ENCODE measurements at regions not wholly inside any gene's neighbourhood (a gene's known extent, or its start where the extent isn't known, plus 50 kb on each side); places are given as distances from the start of the nearest gene placed in this dataset.

DNA sequence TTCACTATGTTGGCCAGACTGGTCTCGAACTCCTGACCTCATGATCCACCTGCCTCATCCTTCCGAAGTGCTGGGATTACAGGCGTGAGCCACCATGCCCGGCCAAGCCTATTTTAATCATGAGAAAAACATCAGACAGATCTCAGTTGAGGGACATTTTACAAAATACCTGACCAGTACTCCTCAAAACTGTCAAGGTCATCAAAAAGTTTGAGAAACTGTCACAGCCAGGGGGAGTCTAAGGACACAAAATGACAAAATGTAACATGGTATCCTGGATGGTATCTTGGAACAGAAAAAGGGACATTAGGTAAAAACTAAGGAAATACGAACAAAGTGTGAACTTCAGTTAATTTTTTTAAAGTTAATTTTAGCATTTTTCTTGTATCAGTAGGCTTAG is 219.8 kb upstream of the PPP1R3A start:
- no peak overlapping the region for H3K4me3 Mint-ChIP-seq
- H3K36me3 Mint-ChIP-seq: no peaks in the 10 kb centered on the region
- Histone ChIP-seq H3K4me3 (no peak overlapping the region), H3K27me3 (no peaks in the 10 kb centered on the region), H3K9ac (no peak overlapping the region), H3K9me3 (ENCODE audit: low read depth) (no peaks in the 10 kb centered on the region), H3K27ac (no peak overlapping the region), H3K79me2 (ENCODE audit: low read depth) (no peaks in the 10 kb centered on the region), H3K4me1 (no peaks in the 10 kb centered on the region), H3F3A (ENCODE audit: low read depth) (no peaks in the 10 kb centered on the region), H4K20me1 (ENCODE audit: low read depth) (no peaks in the 10 kb centered on the region), H3K4me2 (no peak overlapping the region), H3K36me3 (no peaks in the 10 kb centered on the region), H2AFZ (replicated peaks) (no peak overlapping the region)
- no peaks in the 10 kb centered on the region for H3K27me3 Mint-ChIP-seq (ENCODE audit: insufficient read depth, low read depth)
- DNase-seq (ENCODE audit: low spot score): no peak
- no peak overlapping the region for H3K27ac Mint-ChIP-seq
- H3K9me3 Mint-ChIP-seq: no peaks in the 10 kb centered on the region
- TF ChIP-seq EZH2phosphoT487 (IDR thresholded peaks at IDR 0.05) (no peak), EZH2 (IDR thresholded peaks at IDR 0.05) (no peak)
- TF ChIP-seq, protein P1, sequence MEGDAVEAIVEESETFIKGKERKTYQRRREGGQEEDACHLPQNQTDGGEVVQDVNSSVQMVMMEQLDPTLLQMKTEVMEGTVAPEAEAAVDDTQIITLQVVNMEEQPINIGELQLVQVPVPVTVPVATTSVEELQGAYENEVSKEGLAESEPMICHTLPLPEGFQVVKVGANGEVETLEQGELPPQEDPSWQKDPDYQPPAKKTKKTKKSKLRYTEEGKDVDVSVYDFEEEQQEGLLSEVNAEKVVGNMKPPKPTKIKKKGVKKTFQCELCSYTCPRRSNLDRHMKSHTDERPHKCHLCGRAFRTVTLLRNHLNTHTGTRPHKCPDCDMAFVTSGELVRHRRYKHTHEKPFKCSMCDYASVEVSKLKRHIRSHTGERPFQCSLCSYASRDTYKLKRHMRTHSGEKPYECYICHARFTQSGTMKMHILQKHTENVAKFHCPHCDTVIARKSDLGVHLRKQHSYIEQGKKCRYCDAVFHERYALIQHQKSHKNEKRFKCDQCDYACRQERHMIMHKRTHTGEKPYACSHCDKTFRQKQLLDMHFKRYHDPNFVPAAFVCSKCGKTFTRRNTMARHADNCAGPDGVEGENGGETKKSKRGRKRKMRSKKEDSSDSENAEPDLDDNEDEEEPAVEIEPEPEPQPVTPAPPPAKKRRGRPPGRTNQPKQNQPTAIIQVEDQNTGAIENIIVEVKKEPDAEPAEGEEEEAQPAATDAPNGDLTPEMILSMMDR (IDR thresholded peaks at IDR 0.05): no peak
- H3K4me1 Mint-ChIP-seq: no peaks in the 10 kb centered on the region

DNA sequence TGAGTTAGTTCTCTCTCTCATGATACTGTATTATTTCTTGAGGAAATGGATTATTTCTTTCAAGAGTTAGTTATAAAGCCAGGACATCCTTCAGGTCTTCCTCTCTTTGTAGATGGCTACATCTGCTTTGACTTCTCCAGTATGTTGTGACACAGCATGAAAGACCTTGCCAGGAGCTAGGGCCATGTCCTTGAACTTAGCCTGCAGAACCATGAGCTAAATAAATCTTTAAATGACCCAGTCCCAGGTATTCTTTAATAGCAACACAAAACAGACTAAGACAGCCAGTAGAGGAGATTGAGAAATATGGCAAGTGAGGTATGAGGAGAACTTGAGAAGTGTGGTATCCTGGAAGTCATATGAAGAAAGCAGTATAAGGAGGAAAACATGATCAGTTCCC is 214.9 kb upstream of the PPP1R3A start:
- Histone ChIP-seq H3K27me3 (no peaks in the 10 kb centered on the region), H3F3A (ENCODE audit: low read depth) (no peaks in the 10 kb centered on the region), H3K9ac (no peak overlapping the region), H4K20me1 (ENCODE audit: low read depth) (no peaks in the 10 kb centered on the region), H3K9me3 (ENCODE audit: low read depth) (no peaks in the 10 kb centered on the region), H2AFZ (replicated peaks) (no peak overlapping the region), H3K4me1 (no peaks in the 10 kb centered on the region), H3K4me2 (no peak overlapping the region), H3K27ac (no peak overlapping the region), H3K4me3 (no peak overlapping the region), H3K79me2 (ENCODE audit: low read depth) (no peaks in the 10 kb centered on the region), H3K36me3 (no peaks in the 10 kb centered on the region)
- no peaks in the 10 kb centered on the region for H3K36me3 Mint-ChIP-seq
- TF ChIP-seq EZH2phosphoT487 (IDR thresholded peaks at IDR 0.05): no peak
- TF ChIP-seq, protein P1 (IDR thresholded peaks at IDR 0.05): no peak
- TF ChIP-seq EZH2 (IDR thresholded peaks at IDR 0.05): no peak
- H3K9me3 Mint-ChIP-seq: no peaks in the 10 kb centered on the region
- no peak overlapping the region for H3K4me3 Mint-ChIP-seq
- H3K27ac Mint-ChIP-seq: no peak overlapping the region
- no peak for DNase-seq (ENCODE audit: low spot score)
- H3K4me1 Mint-ChIP-seq: peaks cover 10% of the 10 kb centered on the region
- no peaks in the 10 kb centered on the region for H3K27me3 Mint-ChIP-seq (ENCODE audit: insufficient read depth, low read depth)

DNA sequence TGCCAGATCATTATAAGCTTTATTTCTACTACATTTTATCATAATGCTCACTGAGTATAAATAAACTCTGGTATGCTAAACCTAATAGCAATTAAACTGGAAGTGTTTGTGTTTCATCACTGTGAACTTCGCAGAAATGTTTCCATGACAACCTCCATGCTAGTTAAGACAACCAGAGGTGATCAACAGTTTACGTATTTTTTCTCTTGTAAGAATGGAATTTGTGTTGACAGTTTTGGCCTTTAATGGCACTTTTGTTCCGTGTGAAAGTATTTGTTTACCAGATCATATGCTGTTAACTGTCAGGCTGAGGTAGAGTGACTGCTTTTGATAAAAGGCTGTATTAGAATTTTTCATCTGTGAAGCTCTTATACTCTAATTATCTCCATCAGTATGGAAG is 212.1 kb upstream of the PPP1R3A start:
- DNase-seq (ENCODE audit: low spot score): no peak
- H3K4me1 Mint-ChIP-seq: peaks cover 10% of the 10 kb centered on the region
- no peak overlapping the region for H3K27ac ChIP-seq
- H3K9ac ChIP-seq: no peak overlapping the region
- no peaks in the 10 kb centered on the region for H3K27me3 ChIP-seq
- no peaks in the 10 kb centered on the region for H3F3A ChIP-seq (ENCODE audit: low read depth)
- no peaks in the 10 kb centered on the region for H3K4me1 ChIP-seq
- no peaks in the 10 kb centered on the region for H4K20me1 ChIP-seq (ENCODE audit: low read depth)
- no peaks in the 10 kb centered on the region for H3K9me3 Mint-ChIP-seq
- H3K27ac Mint-ChIP-seq: no peak overlapping the region
- H3K9me3 ChIP-seq (ENCODE audit: low read depth): no peaks in the 10 kb centered on the region
- no peak overlapping the region for H3K4me3 ChIP-seq
- no peak overlapping the region for H3K4me2 ChIP-seq
- no peaks in the 10 kb centered on the region for H3K36me3 ChIP-seq
- H3K27me3 Mint-ChIP-seq (ENCODE audit: insufficient read depth, low read depth): no peaks in the 10 kb centered on the region
- no peak overlapping the region for H3K4me3 Mint-ChIP-seq
- H2AFZ ChIP-seq (replicated peaks): no peak overlapping the region
- no peaks in the 10 kb centered on the region for H3K79me2 ChIP-seq (ENCODE audit: low read depth)
- no peaks in the 10 kb centered on the region for H3K36me3 Mint-ChIP-seq
- TF ChIP-seq, protein P1 (IDR thresholded peaks at IDR 0.05): no peak
- TF ChIP-seq EZH2phosphoT487 (IDR thresholded peaks at IDR 0.05): no peak
- no peak for TF ChIP-seq EZH2 (IDR thresholded peaks at IDR 0.05)

DNA sequence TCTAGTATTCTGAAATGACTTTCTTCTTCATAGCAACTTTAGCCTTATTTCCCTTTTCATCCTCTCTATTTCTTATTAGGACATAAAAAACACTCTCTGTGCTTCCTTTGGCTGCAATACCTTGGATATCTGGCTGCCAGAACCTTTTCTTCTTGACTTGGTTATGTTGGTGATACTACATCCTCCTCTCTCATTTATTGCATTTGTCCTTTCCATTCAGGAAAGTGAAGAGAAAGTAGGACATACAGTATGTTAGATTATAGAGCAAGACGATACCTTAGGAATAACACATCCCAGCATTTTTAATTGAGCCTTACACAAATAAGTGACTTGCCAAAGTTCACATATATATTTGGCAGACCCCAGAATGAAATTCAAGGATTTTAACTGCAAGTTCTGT is 210.1 kb upstream of the PPP1R3A start:
- no peak overlapping the region for H2AFZ ChIP-seq (replicated peaks)
- H3K36me3 ChIP-seq: no peaks in the 10 kb centered on the region
- no peaks in the 10 kb centered on the region for H3K9me3 Mint-ChIP-seq
- H3K27me3 ChIP-seq: no peaks in the 10 kb centered on the region
- H3K79me2 ChIP-seq (ENCODE audit: low read depth): no peaks in the 10 kb centered on the region
- no peak overlapping the region for H3K4me2 ChIP-seq
- DNase-seq (ENCODE audit: low spot score): no peak
- no peaks in the 10 kb centered on the region for H4K20me1 ChIP-seq (ENCODE audit: low read depth)
- no peak overlapping the region for H3K9ac ChIP-seq
- H3K4me1 Mint-ChIP-seq: peaks cover 10% of the 10 kb centered on the region
- H3K9me3 ChIP-seq (ENCODE audit: low read depth): no peaks in the 10 kb centered on the region
- no peaks in the 10 kb centered on the region for H3K36me3 Mint-ChIP-seq
- no peak for TF ChIP-seq EZH2phosphoT487 (IDR thresholded peaks at IDR 0.05)
- TF ChIP-seq, protein P1 (IDR thresholded peaks at IDR 0.05): no peak
- no peak for TF ChIP-seq EZH2 (IDR thresholded peaks at IDR 0.05)
- no peak overlapping the region for H3K4me3 ChIP-seq
- H3K27ac ChIP-seq: no peak overlapping the region
- no peaks in the 10 kb centered on the region for H3K4me1 ChIP-seq
- no peak overlapping the region for H3K27ac Mint-ChIP-seq
- H3K27me3 Mint-ChIP-seq (ENCODE audit: insufficient read depth, low read depth): no peaks in the 10 kb centered on the region
- H3K4me3 Mint-ChIP-seq: no peak overlapping the region
- H3F3A ChIP-seq (ENCODE audit: low read depth): no peaks in the 10 kb centered on the region

Data from neural progenitor cell (in vitro differentiated cells).